ENCODE measurements at regions not wholly inside any gene's neighbourhood (a gene's known extent, or its start where the extent isn't known, plus 50 kb on each side); places are given as distances from the start of the nearest gene placed in this dataset.
"Not testable (repeated sequence)": the region's sequence is repeated elsewhere in the genome, so short reads cannot be mapped to it uniquely, and the experiment has no call there.

GRCh38 chr3:5822843-5823242, 635.3 kb downstream of the EDEM1 start:
- DNase-seq (ENCODE audit: low read depth): no peak

- DNase-seq (ENCODE audit: low read depth): no peak
Observed at GRCh38 chr3:5826467-5826866, 639.0 kb downstream of the EDEM1 start.

DNA sequence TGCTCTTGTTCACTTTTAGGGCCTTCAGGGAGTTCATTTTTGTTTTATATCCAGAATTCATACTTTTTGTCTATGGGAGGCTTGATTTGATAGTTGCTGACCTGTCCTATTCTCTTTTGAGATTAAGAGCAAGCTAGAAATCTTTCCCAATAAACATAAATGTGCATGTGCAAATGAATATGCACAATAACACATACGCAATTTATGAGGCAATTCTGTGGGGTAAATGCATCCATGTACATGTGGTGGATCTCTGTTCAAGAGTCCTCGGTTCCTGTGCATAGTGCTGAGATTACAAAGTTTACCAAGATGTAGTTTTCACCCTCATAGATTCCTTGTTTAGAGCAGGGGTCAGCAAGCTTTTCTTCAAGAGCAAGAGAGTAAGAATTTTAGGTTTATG, 640.7 kb downstream of the EDEM1 start:
- DNase-seq (ENCODE audit: low read depth): no peak

DNA sequence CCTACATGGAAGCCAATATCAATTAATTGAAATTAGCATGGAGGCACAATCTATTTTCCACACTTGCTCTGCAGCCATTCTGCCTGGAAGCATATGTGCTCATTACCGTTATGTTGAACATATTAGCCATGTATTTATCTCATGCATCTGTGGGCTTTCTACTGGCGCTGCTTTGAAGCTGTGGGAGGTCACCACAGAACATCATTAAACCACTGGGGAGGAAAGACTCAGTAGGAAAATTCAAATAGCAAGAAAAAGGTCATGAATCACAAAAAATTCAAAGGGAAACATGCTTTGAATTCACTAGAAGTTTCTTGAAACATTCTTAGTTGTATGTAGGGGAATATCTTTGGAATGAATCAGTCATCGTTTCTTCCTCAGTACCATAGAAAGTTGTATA, 652.5 kb downstream of the EDEM1 start:
- DNase-seq (ENCODE audit: low read depth): no peak

DNA sequence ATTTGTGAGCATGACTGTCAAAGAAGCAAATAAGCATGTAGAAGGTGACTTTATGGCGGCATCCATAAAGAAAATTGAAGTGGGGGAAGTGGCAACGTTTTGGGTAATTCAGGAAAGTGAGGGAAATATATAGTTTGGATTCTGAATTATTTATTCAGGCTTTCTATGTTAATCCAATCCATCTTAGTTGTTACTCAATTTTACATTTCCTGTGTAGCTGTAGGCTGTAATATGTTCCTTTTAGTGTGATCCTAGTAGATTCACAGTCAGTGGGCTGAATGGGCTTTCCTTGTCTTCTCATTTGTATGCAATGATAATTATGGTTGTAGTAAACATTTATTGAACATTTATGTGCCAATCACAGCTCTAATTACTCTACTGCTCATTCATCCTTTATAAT, 654.1 kb downstream of the EDEM1 start:
- no peak for DNase-seq (ENCODE audit: low read depth)

GRCh38 chr3:5846261-5846660, 658.8 kb downstream of the EDEM1 start:
- no peak for DNase-seq (ENCODE audit: low read depth)

GRCh38 chr3:5861151-5861550, 673.6 kb downstream of the EDEM1 start:
- no peak for DNase-seq (ENCODE audit: low read depth)

GRCh38 chr3:5874931-5875341, 687.4 kb downstream of the EDEM1 start:
- no peak for DNase-seq (ENCODE audit: low read depth)

- DNase-seq (ENCODE audit: low read depth): no peak
Observed at GRCh38 chr3:5888851-5889250, 701.3 kb downstream of the EDEM1 start.

DNA sequence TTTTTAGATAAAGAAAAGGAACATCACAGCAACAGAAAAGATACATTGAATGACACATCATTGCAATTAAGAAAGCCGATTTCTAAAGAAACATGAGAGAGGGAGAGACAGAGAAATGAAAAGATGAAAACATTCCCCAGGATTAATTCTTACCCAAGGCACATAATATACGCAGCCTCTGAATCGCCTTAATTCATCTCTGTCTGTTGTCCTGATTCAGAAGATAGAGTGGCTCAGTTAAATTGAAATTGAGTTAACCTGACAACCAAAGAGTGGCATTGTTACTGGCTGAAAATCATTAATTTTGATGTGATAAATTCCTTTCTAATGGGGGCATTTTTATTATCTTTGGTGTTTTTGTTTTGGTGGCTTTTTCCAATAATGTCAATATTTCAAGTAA, 701.9 kb downstream of the EDEM1 start:
- DNase-seq (ENCODE audit: low read depth): no peak

GRCh38 chr3:5891711-5892110, 704.2 kb downstream of the EDEM1 start:
- DNase-seq (ENCODE audit: low read depth): no peak

DNA sequence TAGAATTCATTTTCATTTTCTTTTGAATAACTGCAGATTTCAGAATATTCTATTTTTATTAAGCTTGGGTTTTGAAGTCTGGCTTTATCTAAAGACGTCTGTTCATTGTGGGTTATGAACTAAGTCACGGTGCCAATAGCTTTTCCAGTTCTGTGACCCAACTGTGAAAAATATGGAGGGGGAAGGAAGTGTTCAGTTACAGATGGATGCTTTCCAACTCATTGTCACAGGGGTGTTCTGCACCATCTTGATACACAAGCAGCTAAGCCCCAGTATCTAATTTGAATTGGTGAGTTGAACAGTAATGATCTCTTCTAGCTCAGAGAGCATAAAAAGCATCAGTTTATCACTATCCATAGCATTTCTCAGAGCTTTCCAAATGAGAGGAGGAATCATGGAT, 710.6 kb downstream of the EDEM1 start:
- DNase-seq (ENCODE audit: low read depth): no peak

DNA sequence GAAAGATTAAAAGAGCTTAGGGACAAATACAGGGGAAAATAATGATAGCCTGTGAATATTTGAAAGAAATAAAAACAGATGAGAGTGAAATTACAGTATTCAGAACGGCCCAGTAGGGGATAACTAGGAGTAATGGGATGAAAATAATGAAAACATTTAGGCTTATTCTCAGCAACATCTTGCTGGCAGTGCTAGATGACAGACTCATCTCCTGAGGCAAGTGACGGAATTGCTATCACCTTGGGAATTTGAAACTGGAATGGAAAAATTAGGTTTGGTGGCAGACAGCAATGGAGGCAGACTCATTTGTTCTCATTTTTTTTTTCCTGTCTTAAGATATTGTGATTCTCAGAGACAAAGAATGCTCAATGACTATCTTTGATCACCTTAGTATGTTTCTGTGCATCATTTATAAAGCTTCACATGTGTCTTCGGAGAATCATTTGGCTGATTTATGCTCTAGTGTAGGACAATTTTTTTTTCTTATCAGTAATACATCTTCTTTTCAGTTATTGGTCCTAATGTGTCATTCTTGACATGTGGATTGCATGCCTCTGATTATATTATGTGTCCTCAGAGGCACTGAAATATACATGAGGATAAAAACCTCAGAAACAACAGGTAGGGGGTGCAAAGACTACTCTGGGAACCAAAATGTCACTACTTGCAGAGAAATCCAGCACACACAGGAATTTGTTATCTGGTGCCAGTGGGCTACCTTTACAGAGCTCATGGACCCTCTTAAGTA, 711.7 kb downstream of the EDEM1 start:
- no peak for DNase-seq (ENCODE audit: low read depth)

GRCh38 chr3:5917932-5918331, 730.4 kb downstream of the EDEM1 start:
- no peak for DNase-seq (ENCODE audit: low read depth)

DNA sequence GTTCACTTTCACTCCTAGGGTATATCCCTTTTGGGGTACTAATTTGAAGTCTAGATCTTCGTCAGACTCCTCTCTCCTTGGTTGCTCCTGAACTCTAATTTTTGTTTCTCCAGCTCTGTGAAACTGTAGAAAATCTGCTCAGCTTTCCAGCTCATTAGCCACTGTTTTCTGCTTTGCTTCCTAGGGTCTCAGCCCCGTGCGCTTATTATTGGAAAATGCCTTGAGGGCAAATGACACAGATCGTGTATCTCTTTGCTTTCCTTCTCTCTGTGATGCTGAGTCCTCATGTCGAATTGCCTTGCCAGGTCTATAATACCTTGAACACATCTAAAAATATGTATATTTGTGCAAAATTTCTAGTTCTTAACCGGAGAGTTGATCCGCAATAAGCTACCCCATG, 731.1 kb downstream of the EDEM1 start:
- no peak for DNase-seq (ENCODE audit: low read depth)

GRCh38 chr3:5929027-5929426, 741.5 kb downstream of the EDEM1 start:
- DNase-seq (ENCODE audit: low read depth): no peak

GRCh38 chr3:5944061-5944460, 756.6 kb downstream of the EDEM1 start:
- DNase-seq (ENCODE audit: low read depth): not testable (repeated sequence)

- no peak for DNase-seq (ENCODE audit: low read depth)
Observed at GRCh38 chr3:5948084-5948483, 760.6 kb downstream of the EDEM1 start.

GRCh38 chr3:5951026-5951425, 763.5 kb downstream of the EDEM1 start:
- no peak for DNase-seq (ENCODE audit: low read depth)

DNA sequence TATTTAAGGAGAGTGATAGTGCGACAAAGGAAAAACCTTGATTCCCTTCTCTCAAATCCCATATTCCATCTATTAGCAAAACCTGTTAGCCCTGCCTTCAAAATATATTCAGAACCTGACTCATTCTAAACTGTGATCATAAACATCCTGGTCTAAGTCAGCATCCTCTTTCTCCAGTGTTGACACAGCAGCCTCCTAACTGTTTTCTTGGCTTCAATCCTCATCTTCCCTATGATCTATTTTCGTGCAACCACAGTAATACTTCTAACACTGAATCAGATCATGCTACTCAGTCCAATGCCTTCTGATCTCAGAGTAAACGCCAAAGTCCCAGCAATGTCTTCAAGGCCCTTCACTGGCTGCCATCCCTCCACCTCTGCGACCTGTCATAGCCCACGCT, 785.1 kb downstream of the EDEM1 start:
- DNase-seq (ENCODE audit: low read depth): no peak

DNA sequence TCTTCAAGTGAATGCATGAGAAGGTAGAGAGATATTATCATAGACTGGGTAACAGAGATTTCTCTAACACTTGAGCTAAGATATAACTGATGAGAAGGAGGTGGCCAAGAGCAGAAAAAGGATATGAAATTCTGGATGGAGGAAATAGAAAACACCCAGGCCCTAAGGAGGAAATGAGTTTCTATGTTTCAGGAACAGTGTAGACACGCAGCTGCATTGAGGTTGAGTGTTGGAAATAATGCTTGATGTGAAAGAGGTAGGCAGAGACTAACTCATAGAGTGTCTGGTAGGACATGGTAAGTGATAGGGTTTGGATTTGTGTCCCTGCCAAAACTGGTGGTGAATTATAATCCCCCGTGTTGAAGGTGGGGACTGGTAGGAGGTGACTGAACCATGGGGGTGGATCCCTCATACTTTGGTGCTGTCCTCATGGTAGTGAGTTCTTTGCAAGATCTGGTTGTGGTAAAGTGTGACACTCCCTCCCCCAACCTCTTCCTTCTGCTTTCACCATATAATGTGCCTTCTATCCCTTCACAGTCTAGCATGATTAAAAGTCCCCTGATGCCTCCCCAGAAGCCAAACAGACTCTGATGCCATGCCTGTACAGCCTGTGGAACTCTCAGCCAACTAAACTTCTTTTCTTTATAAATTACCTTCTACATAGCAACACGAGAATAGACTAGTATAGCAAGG, 787.3 kb downstream of the EDEM1 start:
- no peak for DNase-seq (ENCODE audit: low read depth)

DNA sequence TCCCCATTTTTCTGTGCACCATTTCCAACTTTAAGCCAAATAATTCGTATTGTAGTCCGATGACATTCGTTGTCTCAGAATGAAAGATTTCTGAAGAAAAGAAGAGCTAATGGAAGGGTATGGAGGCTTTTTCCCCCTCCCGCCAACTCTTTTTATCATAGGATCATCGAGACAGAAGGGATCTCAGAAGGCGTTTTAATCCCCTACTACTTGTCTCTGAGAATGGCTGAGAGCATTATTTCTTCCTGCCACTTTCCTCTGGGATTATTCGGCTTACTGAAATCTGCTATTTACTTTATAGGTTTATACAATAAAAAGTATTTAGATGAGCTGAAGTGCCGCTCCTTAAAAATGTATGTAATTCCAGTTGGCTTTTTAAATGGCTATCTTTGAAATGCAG, 789.8 kb downstream of the EDEM1 start:
- no peak for DNase-seq (ENCODE audit: low read depth)

- DNase-seq (ENCODE audit: low read depth): no peak
Observed at GRCh38 chr3:5980475-5980874, 793.0 kb downstream of the EDEM1 start.

DNA sequence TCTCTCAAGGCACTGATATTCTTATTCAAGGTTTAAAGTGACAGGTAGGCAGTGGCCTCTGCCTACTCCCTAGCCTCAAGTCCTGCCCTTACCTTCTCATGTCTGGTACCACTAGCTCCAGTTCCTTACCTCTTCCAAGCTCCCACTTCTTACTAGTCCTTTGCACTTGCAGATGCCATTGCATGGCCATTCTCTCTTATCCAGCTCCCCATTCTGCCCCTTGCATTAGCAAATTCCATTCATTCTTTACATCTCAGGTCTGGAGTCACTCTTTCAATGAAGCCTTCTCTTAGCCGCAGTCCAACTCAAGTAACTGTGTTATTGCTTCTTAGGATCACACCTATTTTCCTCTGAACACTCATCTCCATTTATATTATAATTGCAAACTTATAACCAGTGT, 807.1 kb downstream of the EDEM1 start:
- no peak for DNase-seq (ENCODE audit: low read depth)

All from EH (cell line).